Ectodermal cell (in vitro differentiated cells): ENCODE measurements at regions not wholly inside any gene's neighbourhood (a gene's known extent, or its start where the extent isn't known, plus 50 kb on each side); places are given as distances from the start of the nearest gene placed in this dataset.

ENCODE experiments used
- H3K27ac ChIP-seq: 2 replicates; pipeline ENCODE4 v1.7.0; 2013; ENCODE audit warnings: mild to moderate bottlenecking, low read depth, low read length; ENCODE audit not compliant: insufficient read depth, poor library complexity, severe bottlenecking
- H3K27me3 ChIP-seq: 2 replicates; pipeline ENCODE4 v1.7.0; 2013; ENCODE audit warnings: mild to moderate bottlenecking, low read length; ENCODE audit not compliant: insufficient read depth, control insufficient read depth, poor library complexity, severe bottlenecking
- H3K36me3 ChIP-seq: one replicate; pipeline ENCODE4 v1.7.0; 2013; ENCODE audit warnings: low read length; ENCODE audit not compliant: control insufficient read depth, insufficient read depth
- H3K4me1 ChIP-seq: one replicate; pipeline ENCODE4 v1.7.0; 2013; ENCODE audit warnings: low read length; ENCODE audit not compliant: control insufficient read depth, insufficient read depth
- H3K4me3 ChIP-seq: 2 replicates; pipeline ENCODE4 v1.7.0; 2013; ENCODE audit warnings: low read depth, low read length, control low read depth; ENCODE audit not compliant: insufficient read depth
- H3K9me3 ChIP-seq: 2 replicates; pipeline ENCODE4 v1.7.0; 2013; ENCODE audit warnings: mild to moderate bottlenecking, low read length, moderate library complexity; ENCODE audit not compliant: control insufficient read depth
- WGBS, 2 experiments: methylation state at CpG; one replicate each; pipeline ENCODE4 v1.1.7; 2013; ENCODE audit warnings: missing lambda C conversion rate in 2 of 2; 5-methylcytosine and 5-hydroxymethylcytosine counted together

- H3K4me3 ChIP-seq: no peak overlapping the region
- H3K27ac ChIP-seq: no peak overlapping the region
- H3K36me3 ChIP-seq: no peaks in the 10 kb centered on the region
- 92 to 94% methylated on average over 2 to 3 of the region's 3 CpGs for WGBS, 2 experiments
- no peaks in the 10 kb centered on the region for H3K4me1 ChIP-seq
- H3K27me3 ChIP-seq: no peaks in the 10 kb centered on the region
- H3K9me3 ChIP-seq: no peaks in the 10 kb centered on the region
Observed at GRCh38 chrX:13126775-13127174, 82.4 kb upstream of the FAM9C start.

- H3K27me3 ChIP-seq: no peaks in the 10 kb centered on the region
- no peaks in the 10 kb centered on the region for H3K9me3 ChIP-seq
- WGBS, 2 experiments: 70 to 89% methylated on average over 2 of the region's 2 CpGs
- no peaks in the 10 kb centered on the region for H3K4me1 ChIP-seq
- H3K27ac ChIP-seq: no peak overlapping the region
- no peak overlapping the region for H3K4me3 ChIP-seq
- no peaks in the 10 kb centered on the region for H3K36me3 ChIP-seq
Observed at GRCh38 chrX:13125188-13125587, 80.8 kb upstream of the FAM9C start.

- WGBS, 2 experiments: 94 to 97% methylated on average over 4 to 5 of the region's 7 CpGs
- Histone ChIP-seq H3K4me1 (no peaks in the 10 kb centered on the region), H3K4me3 (no peak overlapping the region), H3K27ac (no peak overlapping the region), H3K9me3 (no peaks in the 10 kb centered on the region), H3K27me3 (no peaks in the 10 kb centered on the region), H3K36me3 (no peaks in the 10 kb centered on the region)
Observed at GRCh38 chrX:13123857-13124345, 79.5 kb upstream of the FAM9C start.

- no peaks in the 10 kb centered on the region for H3K4me1 ChIP-seq
Observed at GRCh38 chrX:13123247-13123856, 78.9 kb upstream of the FAM9C start.

GRCh38 chrX:13121020-13121555, 76.7 kb upstream of the FAM9C start:
- H3K36me3 ChIP-seq: no peaks in the 10 kb centered on the region
- H3K4me3 ChIP-seq: no peak overlapping the region
- H3K4me1 ChIP-seq: no peaks in the 10 kb centered on the region
- WGBS, 2 experiments: no CpG with 5 or more reads among the region's 1 CpG
- no peak overlapping the region for H3K27ac ChIP-seq
- H3K27me3 ChIP-seq: no peaks in the 10 kb centered on the region
- no peaks in the 10 kb centered on the region for H3K9me3 ChIP-seq

More at GRCh38 chrX:13123247-13123856, 78.9 kb upstream of the FAM9C start:
- H3K4me3 ChIP-seq: no peak overlapping the region
- H3K9me3 ChIP-seq: no peaks in the 10 kb centered on the region
- no peaks in the 10 kb centered on the region for H3K27me3 ChIP-seq
- H3K27ac ChIP-seq: no peak overlapping the region
- 68 to 78% methylated on average over 5 of the region's 5 CpGs for WGBS, 2 experiments
- H3K36me3 ChIP-seq: no peaks in the 10 kb centered on the region

GRCh38 chrX:13120017-13120416, 75.6 kb upstream of the FAM9C start:
- Histone ChIP-seq H3K27me3 (no peaks in the 10 kb centered on the region), H3K36me3 (no peaks in the 10 kb centered on the region), H3K4me1 (no peaks in the 10 kb centered on the region), H3K4me3 (no peak overlapping the region), H3K27ac (no peak overlapping the region), H3K9me3 (no peaks in the 10 kb centered on the region)
- 88 to 93% methylated on average over 6 of the region's 7 CpGs for WGBS, 2 experiments

GRCh38 chrX:13119386-13119785, 75.0 kb upstream of the FAM9C start:
- H3K4me3 ChIP-seq: no peak overlapping the region

GRCh38 chrX:13115146-13115855, 70.9 kb upstream of the FAM9C start:
- Histone ChIP-seq H3K27me3 (no peaks in the 10 kb centered on the region), H3K36me3 (no peaks in the 10 kb centered on the region), H3K27ac (no peak overlapping the region), H3K9me3 (no peaks in the 10 kb centered on the region), H3K4me3 (no peak overlapping the region), H3K4me1 (no peaks in the 10 kb centered on the region)
- 86 to 96% methylated on average over 2 to 3 of the region's 3 CpGs for WGBS, 2 experiments

More at GRCh38 chrX:13119386-13119785, 75.0 kb upstream of the FAM9C start:
- Histone ChIP-seq H3K36me3 (no peaks in the 10 kb centered on the region), H3K27ac (no peak overlapping the region), H3K4me1 (no peaks in the 10 kb centered on the region), H3K9me3 (no peaks in the 10 kb centered on the region), H3K27me3 (no peaks in the 10 kb centered on the region)
- WGBS, 2 experiments: 79 to 94% methylated on average over 2 to 3 of the region's 3 CpGs

- H3K9me3 ChIP-seq: no peaks in the 10 kb centered on the region
- no peaks in the 10 kb centered on the region for H3K4me1 ChIP-seq
- H3K4me3 ChIP-seq: no peak overlapping the region
- WGBS, 2 experiments: no CpG with 5 or more reads among the region's 1 CpG
- H3K36me3 ChIP-seq: no peaks in the 10 kb centered on the region
- H3K27ac ChIP-seq: no peak overlapping the region
- H3K27me3 ChIP-seq: no peaks in the 10 kb centered on the region
Observed at GRCh38 chrX:13112499-13112898, 68.1 kb upstream of the FAM9C start.
